Neural progenitor cell (in vitro differentiated cells): ENCODE measurements at regions not wholly inside any gene's neighbourhood (a gene's known extent, or its start where the extent isn't known, plus 50 kb on each side); places are given as distances from the start of the nearest gene placed in this dataset.

Experiments used
- CTCF ChIP-seq: fragments of 200-600 bp; sonication (generic); IDR thresholded peaks from 2 replicates; pipeline ENCODE4 v1.5.1; 2017; ENCODE audit warnings: antibody characterized with exemption, mild to moderate bottlenecking
- EZH2 ChIP-seq: fragments of 200-600 bp; sonication (generic); IDR thresholded peaks from 2 replicates; pipeline ENCODE4 v1.6.1; 2017; ENCODE audit warnings: antibody characterized with exemption, mild to moderate bottlenecking, moderate library complexity
- EZH2phosphoT487 ChIP-seq: fragments of 200-600 bp; sonication (generic); IDR thresholded peaks from 2 replicates; pipeline ENCODE4 v1.6.1; 2017; ENCODE audit warnings: antibody characterized with exemption

DNA sequence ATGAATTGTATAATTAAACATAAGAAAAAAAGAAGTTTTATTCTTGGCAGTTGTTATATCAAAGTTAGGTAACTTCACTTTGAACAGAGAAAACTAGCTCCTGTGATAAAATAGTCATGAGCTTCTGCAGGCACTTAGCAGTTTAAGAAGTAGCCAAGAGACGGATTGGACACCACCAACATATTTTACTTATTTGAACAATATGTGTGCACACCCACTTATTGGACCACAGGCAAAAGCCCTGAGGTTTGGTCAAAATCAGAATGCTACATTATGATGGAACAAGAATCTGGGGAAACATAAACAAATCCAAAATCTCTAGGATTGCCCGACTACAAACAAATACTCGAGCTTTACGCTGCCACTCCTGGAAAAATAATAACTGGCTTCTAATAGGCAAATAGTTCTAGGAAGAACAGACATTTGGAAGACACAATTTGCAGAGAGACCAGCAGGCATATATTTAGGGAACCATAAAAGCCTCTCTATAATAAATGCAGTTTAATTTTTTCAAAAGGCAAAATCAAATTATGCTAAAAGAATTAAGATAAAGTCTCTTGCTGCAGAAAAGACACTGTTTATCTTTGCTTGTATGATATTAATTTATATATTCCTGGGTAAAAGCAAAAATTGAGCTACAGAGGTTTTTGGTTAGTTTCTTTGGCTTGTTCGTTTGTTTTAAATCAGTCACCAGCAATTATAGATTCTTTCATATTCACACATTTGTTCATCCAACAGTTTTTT is 117.9 kb downstream of the CDC42EP3 start:
- TF ChIP-seq CTCF (no peak), EZH2 (no peak), EZH2phosphoT487 (no peak)
